ENCODE measurements at regions not wholly inside any gene's neighbourhood (a gene's known extent, or its start where the extent isn't known, plus 50 kb on each side); places are given as distances from the start of the nearest gene placed in this dataset.

DNA sequence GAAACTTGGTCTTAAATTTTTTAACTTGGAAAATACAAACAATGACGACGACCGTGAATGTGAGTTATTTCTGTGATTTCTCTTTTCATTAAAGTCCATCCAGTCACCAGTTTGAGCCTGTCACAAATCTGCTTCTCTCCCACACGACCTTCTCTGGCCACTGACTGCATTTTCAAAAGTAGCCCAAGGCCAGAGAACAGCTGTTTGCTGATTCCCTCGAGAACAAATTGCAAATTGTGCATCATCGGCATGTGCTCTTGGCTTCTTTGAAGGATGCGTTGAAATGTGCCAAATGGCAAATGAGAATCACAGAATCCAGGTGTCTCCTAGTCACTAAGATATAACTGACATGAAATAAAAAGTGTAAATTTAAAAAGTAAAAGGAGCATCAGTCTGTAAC lies 106.4 kb downstream of the AQP9 start:
- TF ChIP-seq, protein P1, sequence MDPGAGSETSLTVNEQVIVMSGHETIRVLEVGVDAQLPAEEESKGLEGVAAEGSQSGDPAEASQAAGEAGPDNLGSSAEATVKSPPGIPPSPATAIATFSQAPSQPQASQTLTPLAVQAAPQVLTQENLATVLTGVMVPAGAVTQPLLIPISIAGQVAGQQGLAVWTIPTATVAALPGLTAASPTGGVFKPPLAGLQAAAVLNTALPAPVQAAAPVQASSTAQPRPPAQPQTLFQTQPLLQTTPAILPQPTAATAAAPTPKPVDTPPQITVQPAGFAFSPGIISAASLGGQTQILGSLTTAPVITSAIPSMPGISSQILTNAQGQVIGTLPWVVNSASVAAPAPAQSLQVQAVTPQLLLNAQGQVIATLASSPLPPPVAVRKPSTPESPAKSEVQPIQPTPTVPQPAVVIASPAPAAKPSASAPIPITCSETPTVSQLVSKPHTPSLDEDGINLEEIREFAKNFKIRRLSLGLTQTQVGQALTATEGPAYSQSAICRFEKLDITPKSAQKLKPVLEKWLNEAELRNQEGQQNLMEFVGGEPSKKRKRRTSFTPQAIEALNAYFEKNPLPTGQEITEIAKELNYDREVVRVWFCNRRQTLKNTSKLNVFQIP (CRISPR knock-in tag; IDR thresholded peaks at IDR 0.05; ENCODE audit: borderline replicate concordance, low read depth), result no peak
- no peak for TF ChIP-seq ARNTL (CRISPR knock-in tag; IDR thresholded peaks at IDR 0.05; ENCODE audit: borderline replicate concordance, low read depth)
- TF ChIP-seq, protein P2, sequence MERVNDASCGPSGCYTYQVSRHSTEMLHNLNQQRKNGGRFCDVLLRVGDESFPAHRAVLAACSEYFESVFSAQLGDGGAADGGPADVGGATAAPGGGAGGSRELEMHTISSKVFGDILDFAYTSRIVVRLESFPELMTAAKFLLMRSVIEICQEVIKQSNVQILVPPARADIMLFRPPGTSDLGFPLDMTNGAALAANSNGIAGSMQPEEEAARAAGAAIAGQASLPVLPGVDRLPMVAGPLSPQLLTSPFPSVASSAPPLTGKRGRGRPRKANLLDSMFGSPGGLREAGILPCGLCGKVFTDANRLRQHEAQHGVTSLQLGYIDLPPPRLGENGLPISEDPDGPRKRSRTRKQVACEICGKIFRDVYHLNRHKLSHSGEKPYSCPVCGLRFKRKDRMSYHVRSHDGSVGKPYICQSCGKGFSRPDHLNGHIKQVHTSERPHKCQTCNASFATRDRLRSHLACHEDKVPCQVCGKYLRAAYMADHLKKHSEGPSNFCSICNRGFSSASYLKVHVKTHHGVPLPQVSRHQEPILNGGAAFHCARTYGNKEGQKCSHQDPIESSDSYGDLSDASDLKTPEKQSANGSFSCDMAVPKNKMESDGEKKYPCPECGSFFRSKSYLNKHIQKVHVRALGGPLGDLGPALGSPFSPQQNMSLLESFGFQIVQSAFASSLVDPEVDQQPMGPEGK (CRISPR knock-in tag; IDR thresholded peaks at IDR 0.05; ENCODE audit: borderline replicate concordance), result no peak
- TF ChIP-seq, protein P3, sequence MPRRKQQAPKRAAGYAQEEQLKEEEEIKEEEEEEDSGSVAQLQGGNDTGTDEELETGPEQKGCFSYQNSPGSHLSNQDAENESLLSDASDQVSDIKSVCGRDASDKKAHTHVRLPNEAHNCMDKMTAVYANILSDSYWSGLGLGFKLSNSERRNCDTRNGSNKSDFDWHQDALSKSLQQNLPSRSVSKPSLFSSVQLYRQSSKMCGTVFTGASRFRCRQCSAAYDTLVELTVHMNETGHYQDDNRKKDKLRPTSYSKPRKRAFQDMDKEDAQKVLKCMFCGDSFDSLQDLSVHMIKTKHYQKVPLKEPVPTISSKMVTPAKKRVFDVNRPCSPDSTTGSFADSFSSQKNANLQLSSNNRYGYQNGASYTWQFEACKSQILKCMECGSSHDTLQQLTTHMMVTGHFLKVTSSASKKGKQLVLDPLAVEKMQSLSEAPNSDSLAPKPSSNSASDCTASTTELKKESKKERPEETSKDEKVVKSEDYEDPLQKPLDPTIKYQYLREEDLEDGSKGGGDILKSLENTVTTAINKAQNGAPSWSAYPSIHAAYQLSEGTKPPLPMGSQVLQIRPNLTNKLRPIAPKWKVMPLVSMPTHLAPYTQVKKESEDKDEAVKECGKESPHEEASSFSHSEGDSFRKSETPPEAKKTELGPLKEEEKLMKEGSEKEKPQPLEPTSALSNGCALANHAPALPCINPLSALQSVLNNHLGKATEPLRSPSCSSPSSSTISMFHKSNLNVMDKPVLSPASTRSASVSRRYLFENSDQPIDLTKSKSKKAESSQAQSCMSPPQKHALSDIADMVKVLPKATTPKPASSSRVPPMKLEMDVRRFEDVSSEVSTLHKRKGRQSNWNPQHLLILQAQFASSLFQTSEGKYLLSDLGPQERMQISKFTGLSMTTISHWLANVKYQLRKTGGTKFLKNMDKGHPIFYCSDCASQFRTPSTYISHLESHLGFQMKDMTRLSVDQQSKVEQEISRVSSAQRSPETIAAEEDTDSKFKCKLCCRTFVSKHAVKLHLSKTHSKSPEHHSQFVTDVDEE (CRISPR knock-in tag; IDR thresholded peaks at IDR 0.05), result no peak
- TF ChIP-seq BACH2 (CRISPR knock-in tag; IDR thresholded peaks at IDR 0.05; ENCODE audit: borderline replicate concordance), result no peak
- TF ChIP-seq ZFP30 (CRISPR knock-in tag; IDR thresholded peaks at IDR 0.05), result no peak
- TF ChIP-seq TCF4 (CRISPR knock-in tag; IDR thresholded peaks at IDR 0.05; ENCODE audit: borderline replicate concordance), result no peak
- TF ChIP-seq OSR1 (CRISPR knock-in tag; IDR thresholded peaks at IDR 0.05), result no peak
